ENCODE measurements at regions not wholly inside any gene's neighbourhood (a gene's known extent, or its start where the extent isn't known, plus 50 kb on each side); places are given as distances from the start of the nearest gene placed in this dataset.

GRCh38 chr4:20486433-20486832 is 213.8 kb upstream of the PACRGL start:
- no peak for TF ChIP-seq CTCF (IDR thresholded peaks at IDR 0.05; ENCODE audit: low read depth, low read length)
- Histone ChIP-seq H3K36me3 (no peaks in the 10 kb centered on the region), H3K4me1 (peaks cover 7% of the 10 kb centered on the region; the same call in 1 of the 2 replicates), H3K4me3 (ENCODE audit: low read depth, low read length) (no peak overlapping the region), H3K9me3 (no peaks in the 10 kb centered on the region), H3K27me3 (no peaks in the 10 kb centered on the region)
- no peak for DNase-seq

- Histone ChIP-seq H3K36me3 (no peaks in the 10 kb centered on the region), H3K9me3 (no peaks in the 10 kb centered on the region), H3K4me3 (ENCODE audit: low read depth, low read length) (no peak overlapping the region), H3K4me1 (0 out of 2 replicates have a peak, but pooled peaks cover 4% of the 10 kb centered on the region), H3K27me3 (no peaks in the 10 kb centered on the region)
- TF ChIP-seq CTCF (IDR thresholded peaks at IDR 0.05; ENCODE audit: low read depth, low read length): no peak
- no peak for DNase-seq
These were observed 212.8 kb upstream of the PACRGL start for GRCh38 chr4:20487446-20487845.

GRCh38 chr4:20487852-20488251 is 212.4 kb upstream of the PACRGL start:
- TF ChIP-seq CTCF (IDR thresholded peaks at IDR 0.05; ENCODE audit: low read depth, low read length): no peak
- H3K4me1 ChIP-seq: 0 out of 2 replicates have a peak, but pooled peaks cover 4% of the 10 kb centered on the region
- DNase-seq: no peak
- H3K36me3 ChIP-seq: no peaks in the 10 kb centered on the region
- H3K4me3 ChIP-seq (ENCODE audit: low read depth, low read length): no peak overlapping the region
- no peaks in the 10 kb centered on the region for H3K9me3 ChIP-seq
- no peaks in the 10 kb centered on the region for H3K27me3 ChIP-seq

GRCh38 chr4:20490734-20491133 is 209.5 kb upstream of the PACRGL start:
- DNase-seq: peak; percentile 38
- Histone ChIP-seq H3K36me3 (no peaks in the 10 kb centered on the region), H3K9me3 (no peaks in the 10 kb centered on the region), H3K27me3 (no peaks in the 10 kb centered on the region), H3K4me3 (ENCODE audit: low read depth, low read length) (no peak overlapping the region), H3K4me1 (no peaks in the 10 kb centered on the region)
- peak; percentile 51 for TF ChIP-seq CTCF (IDR thresholded peaks at IDR 0.05; ENCODE audit: low read depth, low read length)

- DNase-seq: no peak
- Histone ChIP-seq H3K4me1 (no peaks in the 10 kb centered on the region), H3K36me3 (no peaks in the 10 kb centered on the region), H3K27me3 (no peaks in the 10 kb centered on the region), H3K9me3 (no peaks in the 10 kb centered on the region), H3K4me3 (ENCODE audit: low read depth, low read length) (no peak overlapping the region)
- no peak for TF ChIP-seq CTCF (IDR thresholded peaks at IDR 0.05; ENCODE audit: low read depth, low read length)
These were observed 206.4 kb upstream of the PACRGL start for GRCh38 chr4:20493761-20494353.

GRCh38 chr4:20496068-20496467 is 204.2 kb upstream of the PACRGL start:
- H3K4me3 ChIP-seq (ENCODE audit: low read depth, low read length): no peak overlapping the region
- no peaks in the 10 kb centered on the region for H3K4me1 ChIP-seq
- no peaks in the 10 kb centered on the region for H3K9me3 ChIP-seq
- H3K27me3 ChIP-seq: no peaks in the 10 kb centered on the region
- DNase-seq: no peak
- no peak for TF ChIP-seq CTCF (IDR thresholded peaks at IDR 0.05; ENCODE audit: low read depth, low read length)
- H3K36me3 ChIP-seq: no peaks in the 10 kb centered on the region
